ENCODE measurements at regions not wholly inside any gene's neighbourhood (a gene's known extent, or its start where the extent isn't known, plus 50 kb on each side); places are given as distances from the start of the nearest gene placed in this dataset.

- no peak for TF ChIP-seq POLR2A (IDR thresholded peaks at IDR 0.05; ENCODE audit: low read depth, low read length)
- TF ChIP-seq TCF3 (IDR thresholded peaks at IDR 0.05; ENCODE audit: borderline replicate concordance, insufficient read depth, low read depth, low read length): no peak
- no peak for TF ChIP-seq STAT1 (conservative IDR thresholded peaks at IDR 0.05)
- TF ChIP-seq EGR1 (IDR thresholded peaks at IDR 0.05; ENCODE audit: borderline replicate concordance in 1 of 2, low read depth in 2 of 2, low read length in 2 of 2): no peak
- TF ChIP-seq DPF2 (IDR thresholded peaks at IDR 0.05): no peak
Measured at GRCh38 chr18:45222180-45222579, 393.1 kb upstream of the SLC14A2 start.

All from GM12878 (cell line).